ENCODE measurements at regions not wholly inside any gene's neighbourhood (a gene's known extent, or its start where the extent isn't known, plus 50 kb on each side); places are given as distances from the start of the nearest gene placed in this dataset.

- DNase-seq (ENCODE audit: low read depth), result no peak
Observed at GRCh38 chr9:30301271-30301963, 2083.0 kb upstream of the ACO1 start.

GRCh38 chr9:30310711-30311110 is 2073.7 kb upstream of the ACO1 start:
- H3K4me3 ChIP-seq (ENCODE audit: low read length), result no peak overlapping the region
- TF ChIP-seq, protein P1, sequence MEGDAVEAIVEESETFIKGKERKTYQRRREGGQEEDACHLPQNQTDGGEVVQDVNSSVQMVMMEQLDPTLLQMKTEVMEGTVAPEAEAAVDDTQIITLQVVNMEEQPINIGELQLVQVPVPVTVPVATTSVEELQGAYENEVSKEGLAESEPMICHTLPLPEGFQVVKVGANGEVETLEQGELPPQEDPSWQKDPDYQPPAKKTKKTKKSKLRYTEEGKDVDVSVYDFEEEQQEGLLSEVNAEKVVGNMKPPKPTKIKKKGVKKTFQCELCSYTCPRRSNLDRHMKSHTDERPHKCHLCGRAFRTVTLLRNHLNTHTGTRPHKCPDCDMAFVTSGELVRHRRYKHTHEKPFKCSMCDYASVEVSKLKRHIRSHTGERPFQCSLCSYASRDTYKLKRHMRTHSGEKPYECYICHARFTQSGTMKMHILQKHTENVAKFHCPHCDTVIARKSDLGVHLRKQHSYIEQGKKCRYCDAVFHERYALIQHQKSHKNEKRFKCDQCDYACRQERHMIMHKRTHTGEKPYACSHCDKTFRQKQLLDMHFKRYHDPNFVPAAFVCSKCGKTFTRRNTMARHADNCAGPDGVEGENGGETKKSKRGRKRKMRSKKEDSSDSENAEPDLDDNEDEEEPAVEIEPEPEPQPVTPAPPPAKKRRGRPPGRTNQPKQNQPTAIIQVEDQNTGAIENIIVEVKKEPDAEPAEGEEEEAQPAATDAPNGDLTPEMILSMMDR (conservative IDR thresholded peaks at IDR 0.05; ENCODE audit: low read length), result no peak
- no peak for DNase-seq (ENCODE audit: low read depth)

More at GRCh38 chr9:30301271-30301963, 2083.0 kb upstream of the ACO1 start:
- TF ChIP-seq, protein P1 (conservative IDR thresholded peaks at IDR 0.05; ENCODE audit: low read length), result no peak
- H3K4me3 ChIP-seq (ENCODE audit: low read length), result no peak overlapping the region

DNA sequence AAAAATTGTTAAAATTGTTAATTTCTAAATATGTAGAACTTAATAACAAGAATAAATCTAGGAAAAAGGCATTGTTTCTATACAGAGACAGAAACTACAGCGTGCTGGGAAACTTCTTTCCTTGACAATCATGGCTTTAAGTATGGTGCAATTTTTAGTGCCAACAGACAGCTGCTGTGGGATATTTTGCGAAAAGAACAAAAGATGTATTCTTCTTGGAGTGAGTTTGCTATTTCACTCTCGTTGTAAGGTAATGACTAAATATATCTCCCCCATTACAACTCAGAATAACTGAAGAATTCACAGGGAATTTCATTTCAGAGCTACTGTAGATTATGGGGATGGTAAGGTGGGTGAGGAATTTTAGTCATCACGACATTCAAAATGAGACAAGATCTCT is 2055.0 kb upstream of the ACO1 start:
- TF ChIP-seq, protein P1 (conservative IDR thresholded peaks at IDR 0.05; ENCODE audit: low read length), result no peak
- no peak overlapping the region for H3K4me3 ChIP-seq (ENCODE audit: low read length)
- DNase-seq (ENCODE audit: low read depth), result no peak

GRCh38 chr9:30348904-30349303 is 2035.5 kb upstream of the ACO1 start:
- TF ChIP-seq, protein P1 (conservative IDR thresholded peaks at IDR 0.05; ENCODE audit: low read length), result no peak
- DNase-seq (ENCODE audit: low read depth), result no peak
- H3K4me3 ChIP-seq (ENCODE audit: low read length), result no peak overlapping the region

- DNase-seq (ENCODE audit: low read depth), result no peak
- H3K4me3 ChIP-seq (ENCODE audit: low read length), result no peak overlapping the region
- TF ChIP-seq, protein P1 (conservative IDR thresholded peaks at IDR 0.05; ENCODE audit: low read length), result no peak
Observed at GRCh38 chr9:30349526-30350513, 2034.6 kb upstream of the ACO1 start.

GRCh38 chr9:30356221-30356620 is 2028.2 kb upstream of the ACO1 start:
- H3K4me3 ChIP-seq (ENCODE audit: low read length), result no peak overlapping the region
- TF ChIP-seq, protein P1 (conservative IDR thresholded peaks at IDR 0.05; ENCODE audit: low read length), result no peak
- no peak for DNase-seq (ENCODE audit: low read depth)

Measured in AG10803 (cell line).